BJ (cell line): ENCODE measurements at regions not wholly inside any gene's neighbourhood (a gene's known extent, or its start where the extent isn't known, plus 50 kb on each side); places are given as distances from the start of the nearest gene placed in this dataset.

Experiments used
- CTCF ChIA-PET: fragments of 350-600 bp; formaldehyde crosslinking; extraction: SDS; loops from one replicate; lab custom pipeline; 2021; ENCODE audit warnings: antibody characterized with exemption, inconsistent platforms; lab: Yijun Ruan, JAX
- POLR2A ChIA-PET: fragments of 300-600 bp; sonication (Branson Sonifier 250); formaldehyde crosslinking; extraction: SDS; loops from one replicate; lab custom pipeline; 2021; ENCODE audit warnings: antibody characterized with exemption; lab: Charles Lee
- DNase-seq: peaks from one replicate; pipeline ENCODE4 v3.0.0-alpha.2; 2011; ENCODE audit warnings: low read depth
- H3K27me3 ChIP-seq: 2 replicates; pipeline ENCODE4 v1.6.0; 2011; ENCODE audit warnings: low read length; ENCODE audit not compliant: control insufficient read depth, insufficient read depth
- H3K36me3 ChIP-seq: 2 replicates; pipeline ENCODE4 v1.5.1; 2011; ENCODE audit warnings: low read length; ENCODE audit not compliant: control insufficient read depth, insufficient read depth
- H3K4me3 ChIP-seq: 2 replicates; pipeline ENCODE4 v1.5.1; 2011; ENCODE audit warnings: low read depth, mild to moderate bottlenecking, control low read depth, low read length
- TF ChIP-seq, protein P1 (sequence below): IDR thresholded peaks from 2 replicates; pipeline ENCODE4 v1.5.1; 2011; ENCODE audit warnings: low read depth, mild to moderate bottlenecking, control low read depth, inconsistent platforms, low read length, moderate library complexity; ENCODE audit not compliant: insufficient read depth

DNA sequence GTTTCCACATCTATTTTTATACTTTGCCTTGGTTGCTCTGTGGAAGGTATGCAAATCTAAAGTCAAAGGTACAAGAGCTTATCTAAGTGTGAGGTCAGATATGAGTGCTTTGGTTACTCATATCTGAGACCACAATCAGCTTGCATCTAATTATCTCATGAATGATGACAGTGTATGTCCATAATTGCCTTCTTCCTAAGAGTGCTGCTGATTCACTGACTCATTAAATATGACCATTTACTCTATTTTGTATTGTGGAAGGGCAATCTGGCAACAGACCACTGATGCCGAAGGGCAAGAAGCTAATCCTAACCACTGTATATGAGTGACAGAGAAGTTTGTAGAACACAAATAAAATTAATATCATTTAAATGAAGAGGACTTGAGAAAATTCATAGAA is 1190.2 kb upstream of the AGA start:
- ChIA-PET CTCF (no interaction called here), POLR2A (no interaction called here)
- TF ChIP-seq, protein P1, sequence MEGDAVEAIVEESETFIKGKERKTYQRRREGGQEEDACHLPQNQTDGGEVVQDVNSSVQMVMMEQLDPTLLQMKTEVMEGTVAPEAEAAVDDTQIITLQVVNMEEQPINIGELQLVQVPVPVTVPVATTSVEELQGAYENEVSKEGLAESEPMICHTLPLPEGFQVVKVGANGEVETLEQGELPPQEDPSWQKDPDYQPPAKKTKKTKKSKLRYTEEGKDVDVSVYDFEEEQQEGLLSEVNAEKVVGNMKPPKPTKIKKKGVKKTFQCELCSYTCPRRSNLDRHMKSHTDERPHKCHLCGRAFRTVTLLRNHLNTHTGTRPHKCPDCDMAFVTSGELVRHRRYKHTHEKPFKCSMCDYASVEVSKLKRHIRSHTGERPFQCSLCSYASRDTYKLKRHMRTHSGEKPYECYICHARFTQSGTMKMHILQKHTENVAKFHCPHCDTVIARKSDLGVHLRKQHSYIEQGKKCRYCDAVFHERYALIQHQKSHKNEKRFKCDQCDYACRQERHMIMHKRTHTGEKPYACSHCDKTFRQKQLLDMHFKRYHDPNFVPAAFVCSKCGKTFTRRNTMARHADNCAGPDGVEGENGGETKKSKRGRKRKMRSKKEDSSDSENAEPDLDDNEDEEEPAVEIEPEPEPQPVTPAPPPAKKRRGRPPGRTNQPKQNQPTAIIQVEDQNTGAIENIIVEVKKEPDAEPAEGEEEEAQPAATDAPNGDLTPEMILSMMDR, result no peak
- H3K27me3 ChIP-seq, result no peaks in the 10 kb centered on the region
- no peaks in the 10 kb centered on the region for H3K36me3 ChIP-seq
- no peak for DNase-seq
- no peak overlapping the region for H3K4me3 ChIP-seq

DNA sequence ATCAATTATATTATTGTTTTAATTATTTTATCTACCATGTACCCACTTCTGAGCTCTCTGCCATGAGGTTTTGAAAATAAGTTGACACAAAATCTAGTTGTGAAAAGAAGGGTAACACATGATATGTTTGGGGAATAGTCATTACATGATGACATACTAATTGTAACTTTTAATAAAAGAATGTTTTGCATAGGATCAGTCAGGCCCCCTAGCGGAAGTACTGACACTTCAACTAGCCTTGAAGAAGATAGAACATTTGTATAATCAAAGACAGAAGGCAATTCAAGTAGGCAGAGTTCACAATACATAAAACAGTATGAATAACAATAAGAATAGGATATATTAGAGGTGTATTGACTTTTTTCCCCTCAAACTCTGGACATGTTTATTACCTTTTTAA is 1191.0 kb upstream of the AGA start:
- ChIA-PET POLR2A (no interaction called here), CTCF (interaction anchor here (0.6 kb wide), 2 partner anchors 9 to 1384 kb away, joined by 3 to 4 read pairs; no protein-coding TSS in a partner anchor)
- TF ChIP-seq, protein P1, result no peak
- Histone ChIP-seq H3K36me3 (no peaks in the 10 kb centered on the region), H3K27me3 (no peaks in the 10 kb centered on the region), H3K4me3 (no peak overlapping the region)
- DNase-seq, result no peak

DNA sequence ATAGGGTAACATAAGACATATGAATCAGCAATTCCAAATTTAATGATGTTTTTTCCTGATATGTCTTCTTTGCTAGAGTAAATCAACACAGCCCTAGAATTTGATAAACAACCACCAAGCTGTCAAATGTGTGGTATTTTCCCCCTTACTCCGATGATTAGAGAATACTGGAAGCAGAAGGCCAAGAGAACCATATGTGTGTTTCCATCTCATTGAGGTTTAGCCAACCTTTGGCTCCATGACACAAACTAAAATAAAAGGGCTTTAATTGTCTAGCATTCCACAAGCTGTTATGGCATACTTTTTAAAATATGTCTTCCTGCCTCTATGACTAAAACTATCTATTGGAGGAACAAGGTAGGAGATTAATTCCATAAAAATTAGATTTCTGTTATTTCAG is 1222.4 kb upstream of the AGA start:
- ChIA-PET POLR2A (no interaction called here), CTCF (no interaction called here)
- Histone ChIP-seq H3K27me3 (no peaks in the 10 kb centered on the region), H3K36me3 (no peaks in the 10 kb centered on the region), H3K4me3 (no peak overlapping the region)
- no peak for DNase-seq
- TF ChIP-seq, protein P1, result no peak

DNA sequence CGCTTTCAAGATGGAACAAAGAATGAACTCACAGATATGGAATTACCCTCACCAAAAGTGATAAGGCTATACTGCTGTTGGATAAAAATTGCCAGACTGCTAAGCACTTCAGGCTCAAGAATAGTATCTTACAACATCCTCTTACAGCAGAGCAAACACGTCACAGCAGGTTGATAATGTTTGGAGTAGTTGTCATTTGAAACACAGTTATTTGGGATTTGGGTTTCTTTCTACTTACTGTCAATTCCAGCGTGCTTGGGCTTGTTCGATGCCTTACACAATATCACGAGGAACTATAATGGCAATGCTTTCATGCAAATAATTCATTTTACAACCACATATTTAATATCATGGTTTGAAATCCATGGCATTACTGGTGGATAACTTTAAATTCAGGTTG is 1223.7 kb upstream of the AGA start:
- DNase-seq, result no peak
- POLR2A ChIA-PET, result no interaction called here

DNA sequence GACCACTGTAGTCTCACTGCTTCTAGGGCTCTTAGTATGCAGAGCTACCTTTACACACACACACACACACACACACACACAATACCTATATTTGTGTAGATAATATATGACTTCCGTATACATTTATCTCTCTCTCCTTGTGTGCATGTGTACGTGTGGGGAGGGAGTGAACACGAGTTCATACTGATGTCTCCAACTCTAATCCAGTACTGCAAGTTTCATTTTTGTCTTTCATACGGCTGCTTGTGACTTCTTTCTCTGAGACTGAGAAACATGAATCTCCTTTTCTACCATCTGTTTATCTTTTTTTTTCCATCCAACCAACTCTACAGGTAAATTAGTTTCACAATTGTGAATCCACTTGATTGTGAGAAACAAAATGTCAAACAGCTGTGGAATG is 1229.5 kb upstream of the AGA start:
- ChIA-PET POLR2A (no interaction called here), CTCF (no interaction called here)
- Histone ChIP-seq H3K4me3 (no peak overlapping the region), H3K36me3 (no peaks in the 10 kb centered on the region), H3K27me3 (no peaks in the 10 kb centered on the region)
- no peak for DNase-seq
- TF ChIP-seq, protein P1, result no peak

More for the DNA sequence above, 1223.7 kb upstream of the AGA start:
- H3K4me3 ChIP-seq, result no peak overlapping the region
- CTCF ChIA-PET, result no interaction called here
- H3K27me3 ChIP-seq, result no peaks in the 10 kb centered on the region
- H3K36me3 ChIP-seq, result no peaks in the 10 kb centered on the region
- TF ChIP-seq, protein P1, result no peak
